Uterus (tissue), 2 donors: ENCODE measurements at regions not wholly inside any gene's neighbourhood (a gene's known extent, or its start where the extent isn't known, plus 50 kb on each side); places are given as distances from the start of the nearest gene placed in this dataset.

ENCODE experiments used
- CTCF ChIP-seq, 4 experiments: fragments of 200-600 bp in 2 of 4; fragments of 450-650 bp in 2 of 4; sonication (generic) in 2 of 4; IDR thresholded peaks; one replicate each; pipeline ENCODE4 v1.5.1; 2016 to 2019; ENCODE audit warnings: antibody characterized with exemption in 4 of 4, mild to moderate bottlenecking in 2 of 4, moderate library complexity in 1 of 4
- POLR2A ChIP-seq, 2 donors: fragments of 450-650 bp; IDR thresholded peaks; one replicate each; pipeline ENCODE4 v1.6.1; 2016; ENCODE audit warnings: antibody characterized with exemption in 2 of 2, mild to moderate bottlenecking in 1 of 2, moderate library complexity in 1 of 2

DNA sequence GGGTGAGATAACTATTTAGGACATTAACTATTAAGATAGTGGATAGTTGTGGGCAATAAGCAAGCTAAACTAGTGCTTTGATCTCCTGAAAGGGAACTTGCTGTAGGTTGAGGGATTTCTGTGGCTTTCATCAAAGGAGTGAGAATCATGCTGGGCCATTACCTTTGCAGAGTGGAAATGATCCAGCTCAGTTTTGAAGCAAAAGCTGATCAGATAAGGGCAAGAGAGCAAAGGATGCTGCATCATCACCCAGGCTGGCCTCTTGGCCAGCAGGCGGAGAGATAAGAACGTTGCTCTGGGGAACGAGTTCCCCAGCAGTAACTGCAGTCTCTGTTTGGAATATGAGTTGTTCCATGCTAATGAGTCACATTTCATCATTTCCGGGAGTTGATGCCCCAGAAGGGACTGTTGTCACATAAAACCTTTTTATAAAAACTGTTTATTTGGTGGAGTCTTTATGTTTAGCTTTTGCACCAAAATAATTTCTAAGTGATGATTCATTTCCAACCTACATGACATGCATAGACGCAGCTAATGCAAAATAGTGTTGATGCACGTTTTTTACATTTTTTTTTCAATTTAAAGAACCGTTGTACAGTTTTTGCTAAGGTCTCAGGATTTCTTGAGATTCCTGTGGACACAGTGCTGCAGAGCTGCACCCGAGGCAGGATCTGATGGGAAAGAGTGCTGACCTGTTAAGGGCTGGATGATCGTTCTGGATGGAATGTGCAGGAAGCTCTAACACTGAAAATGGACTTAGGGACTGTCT, 99.3 kb downstream of the ACTBL2 start:
- no peak for TF ChIP-seq CTCF (IDR thresholded peaks at IDR 0.05)
- no peak for TF ChIP-seq POLR2A (IDR thresholded peaks at IDR 0.05)
